ENCODE measurements at regions not wholly inside any gene's neighbourhood (a gene's known extent, or its start where the extent isn't known, plus 50 kb on each side); places are given as distances from the start of the nearest gene placed in this dataset.
A peak's percentile ranks its signal among the peaks of the same experiment; 100 is the strongest.
"Not testable (repeated sequence)": the region's sequence is repeated elsewhere in the genome, so short reads cannot be mapped to it uniquely, and the experiment has no call there.

GRCh38 chr5:32931438-32931837 is 220.3 kb downstream of the NPR3 start:
- not testable (repeated sequence) for DNase-seq (ENCODE audit: low spot score)

- DNase-seq (ENCODE audit: low spot score): no peak
Measured at GRCh38 chr5:32932241-32932935, 221.3 kb downstream of the NPR3 start.

- no peak for DNase-seq (ENCODE audit: low spot score)
Measured at GRCh38 chr5:32933692-32934091, 222.6 kb downstream of the NPR3 start.

GRCh38 chr5:32934529-32934928 is 223.4 kb downstream of the NPR3 start:
- no peak for DNase-seq (ENCODE audit: low spot score)

DNA sequence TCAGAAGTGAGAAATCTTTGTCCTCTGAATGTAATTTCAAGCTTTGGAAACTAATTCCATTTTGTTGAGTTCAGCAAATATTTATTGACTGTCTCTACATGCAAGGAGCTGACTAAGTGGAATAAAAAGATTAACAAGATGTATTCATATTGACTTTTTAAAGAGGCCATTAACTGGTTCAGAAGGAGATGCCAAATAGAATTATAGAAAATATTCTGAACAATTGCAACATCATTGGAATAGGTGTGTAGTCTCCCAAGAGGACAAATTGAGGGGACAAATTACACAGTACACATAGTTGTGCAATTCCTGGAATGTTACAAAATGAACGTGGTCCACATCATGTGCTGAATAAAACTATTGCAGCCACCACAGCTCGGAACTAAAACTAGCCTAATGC is 224.2 kb downstream of the NPR3 start:
- DNase-seq (ENCODE audit: low spot score): no peak

DNA sequence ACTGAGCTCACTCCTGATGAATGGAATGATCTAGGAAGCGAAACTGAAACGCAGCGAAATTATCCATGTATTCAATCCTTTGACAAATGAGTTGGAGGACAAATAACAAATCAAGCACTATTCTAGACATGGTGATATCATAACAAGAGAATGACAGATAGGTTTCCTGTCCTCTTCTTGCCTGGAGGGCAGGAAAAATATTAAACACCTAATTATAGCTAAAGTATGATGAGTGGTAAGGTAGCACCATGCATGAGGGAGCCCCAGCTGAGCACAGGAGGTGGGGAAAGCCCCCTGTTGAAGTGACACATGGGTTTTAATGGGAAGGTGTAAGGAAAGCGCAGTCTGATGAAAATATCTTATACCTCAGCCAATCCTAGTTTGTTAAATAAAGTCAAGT is 225.2 kb downstream of the NPR3 start:
- no peak for DNase-seq (ENCODE audit: low spot score)

- DNase-seq (ENCODE audit: low spot score): no peak
Measured at GRCh38 chr5:32942225-32942989, 231.3 kb downstream of the NPR3 start.

DNA sequence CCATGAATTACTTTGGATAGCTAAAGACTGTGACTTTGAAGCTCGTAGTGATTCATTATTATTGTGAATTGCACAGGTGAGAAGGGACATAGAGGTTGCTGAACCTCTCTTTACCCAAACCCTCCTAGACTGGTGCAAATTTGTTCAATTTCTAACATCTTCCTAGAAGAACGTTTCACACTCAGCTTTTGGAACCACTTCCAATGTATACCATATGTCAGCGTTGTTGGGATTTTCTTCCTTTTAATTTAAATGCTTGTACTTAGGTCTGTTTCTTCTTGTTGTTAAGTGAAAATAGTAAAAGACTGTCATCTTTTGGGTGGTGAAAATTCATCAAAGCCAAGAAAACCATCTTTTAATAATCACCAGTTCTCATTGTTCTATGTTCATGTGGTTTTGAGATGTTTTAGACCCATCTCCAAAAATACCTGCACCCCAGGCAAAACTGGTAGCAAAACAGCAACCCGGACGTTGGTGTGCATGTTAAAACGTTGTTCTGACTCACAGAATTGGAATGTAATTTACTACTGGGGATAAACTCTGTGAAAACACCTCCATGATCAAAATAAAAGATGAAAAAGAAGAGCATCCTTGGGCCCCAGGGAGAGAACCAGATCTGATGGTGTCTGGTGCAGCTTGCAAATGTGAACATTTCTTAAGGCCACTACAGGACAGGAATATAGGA is 238.3 kb downstream of the NPR3 start:
- DNase-seq (ENCODE audit: low spot score): no peak

- DNase-seq (ENCODE audit: low spot score): no peak
Measured at GRCh38 chr5:32951003-32951402, 239.9 kb downstream of the NPR3 start.

- no peak for DNase-seq (ENCODE audit: low spot score)
Measured at GRCh38 chr5:32951878-32952277, 240.8 kb downstream of the NPR3 start.

DNA sequence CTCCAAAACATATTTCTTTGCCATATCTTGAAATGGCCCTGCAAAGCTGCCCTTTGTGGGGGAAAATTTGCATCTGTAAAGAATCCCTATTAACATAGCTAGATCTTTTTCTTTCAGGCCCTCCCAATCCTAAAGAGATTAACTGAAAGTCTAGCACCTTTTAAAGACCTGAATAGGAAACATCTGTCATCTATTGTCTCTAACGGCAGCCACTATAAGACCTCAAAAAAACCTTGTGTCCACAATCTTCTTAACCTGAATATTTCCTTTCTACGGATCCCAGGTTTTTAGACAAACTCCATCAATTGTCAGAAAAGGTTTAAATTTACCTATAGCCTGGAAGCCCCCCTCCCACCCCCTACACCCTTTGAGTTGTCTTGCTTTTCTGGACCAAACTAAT is 241.3 kb downstream of the NPR3 start:
- not testable (repeated sequence) for DNase-seq (ENCODE audit: low spot score)

GRCh38 chr5:32953694-32954093 is 242.6 kb downstream of the NPR3 start:
- no peak for DNase-seq (ENCODE audit: low spot score)

DNA sequence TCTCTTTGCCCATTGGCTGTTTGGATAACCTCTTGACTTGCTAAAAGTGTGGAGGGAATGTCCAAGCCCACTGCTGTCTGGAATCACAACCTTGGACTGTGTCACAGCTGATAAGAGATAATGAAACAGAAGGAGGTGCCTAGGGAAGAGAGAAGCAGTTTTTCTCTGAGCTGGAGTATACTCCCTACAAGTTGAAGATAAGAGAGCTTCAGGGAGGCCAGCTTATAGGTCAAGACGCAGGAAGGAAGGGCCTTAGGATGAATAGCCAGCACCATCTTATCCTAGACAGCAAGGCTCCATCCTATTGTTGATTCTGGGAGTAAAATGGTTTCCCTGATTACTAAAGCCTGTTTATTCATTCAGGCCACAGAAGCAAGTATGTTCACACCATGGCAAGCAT is 244.7 kb downstream of the NPR3 start:
- DNase-seq (ENCODE audit: low spot score): no peak

DNA sequence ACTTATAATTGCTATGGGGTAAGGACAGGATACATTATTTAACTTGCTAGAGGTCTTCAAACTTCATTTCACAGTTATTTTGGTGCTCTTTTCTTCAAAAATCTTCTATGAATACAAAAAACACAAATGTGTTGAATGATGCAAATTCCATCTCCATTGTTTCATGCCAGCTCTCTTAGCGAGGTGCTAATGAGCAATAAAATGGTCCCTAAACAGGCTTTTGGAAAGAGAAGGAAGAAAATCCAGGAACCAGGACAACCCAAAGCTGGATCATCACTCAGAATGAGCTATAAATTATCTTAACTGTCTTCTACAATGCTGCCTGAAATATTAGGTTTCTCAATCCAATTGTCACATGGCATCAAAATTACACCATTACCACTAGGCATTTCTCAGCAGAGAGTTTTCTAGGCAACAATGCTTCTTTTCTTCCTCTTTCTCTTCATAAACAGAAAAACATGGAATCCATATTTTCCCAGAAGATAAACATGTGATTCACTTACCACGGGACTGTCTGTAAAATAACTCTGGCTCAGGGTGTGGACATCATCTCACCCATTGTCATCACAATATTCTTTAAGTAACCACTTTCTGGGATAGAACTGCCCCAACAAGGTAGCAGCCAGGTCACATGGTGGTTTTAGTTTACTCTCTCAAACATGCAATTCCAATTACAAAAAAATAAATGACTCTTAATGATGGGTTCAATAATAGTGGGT is 249.4 kb downstream of the NPR3 start:
- DNase-seq (ENCODE audit: low spot score): no peak

GRCh38 chr5:32961059-32961415 is 249.9 kb downstream of the NPR3 start:
- no peak for DNase-seq (ENCODE audit: low spot score)

DNA sequence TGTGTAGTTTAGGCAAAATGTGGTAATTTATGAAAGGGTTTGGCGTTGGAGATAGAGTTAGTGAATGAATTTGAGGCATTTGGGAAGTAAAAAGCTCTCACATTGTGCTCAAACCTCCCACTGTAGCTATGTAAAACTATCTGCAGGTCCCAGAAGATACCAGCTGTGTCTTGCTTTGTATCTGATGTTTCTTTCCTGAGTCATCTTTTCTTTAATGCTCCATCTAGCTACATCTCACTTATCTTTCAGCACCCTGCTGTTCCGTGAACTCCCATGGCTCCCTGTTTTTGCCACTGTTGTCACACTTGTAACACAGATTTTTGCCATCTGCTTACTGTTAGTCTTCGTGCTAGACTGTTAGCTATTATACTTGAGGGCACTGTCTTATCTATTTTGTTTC is 253.1 kb downstream of the NPR3 start:
- DNase-seq (ENCODE audit: low spot score): no peak

GRCh38 chr5:32973646-32974045 is 262.5 kb downstream of the NPR3 start:
- no peak for DNase-seq (ENCODE audit: low spot score)

DNA sequence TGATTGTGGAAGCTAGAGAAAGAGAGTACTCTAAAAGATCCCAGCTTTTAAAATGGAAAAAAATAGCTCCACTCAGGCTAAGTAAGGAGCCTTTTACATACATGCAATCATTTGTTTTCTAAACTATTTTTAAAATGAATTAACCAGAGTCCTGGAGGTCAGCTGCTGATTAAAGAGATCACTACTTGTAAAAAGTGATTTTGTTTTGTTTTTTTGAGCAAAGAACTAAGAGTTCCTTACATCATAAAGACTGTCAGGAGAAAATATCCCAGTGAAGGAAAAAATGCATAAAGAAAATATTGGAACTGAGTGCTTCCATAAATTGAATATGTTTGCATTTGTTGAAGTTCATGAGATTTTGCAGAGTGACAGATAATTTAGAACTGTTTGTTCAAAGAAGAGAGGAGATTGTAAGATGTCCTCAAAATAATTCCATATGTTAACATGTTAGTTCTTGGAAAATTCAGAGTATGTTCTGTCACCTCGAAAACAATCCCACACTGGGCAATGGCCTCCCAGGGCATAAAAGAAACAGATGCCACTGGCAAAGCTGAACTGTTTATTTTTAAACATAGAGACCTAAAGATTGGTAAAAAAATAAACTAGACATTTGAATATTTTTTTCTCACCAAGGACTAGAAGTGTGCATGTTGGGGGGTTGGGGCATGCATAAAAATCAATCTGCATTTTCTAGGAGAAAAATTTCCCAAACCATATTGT is 264.7 kb downstream of the NPR3 start:
- no peak for DNase-seq (ENCODE audit: low spot score)

DNA sequence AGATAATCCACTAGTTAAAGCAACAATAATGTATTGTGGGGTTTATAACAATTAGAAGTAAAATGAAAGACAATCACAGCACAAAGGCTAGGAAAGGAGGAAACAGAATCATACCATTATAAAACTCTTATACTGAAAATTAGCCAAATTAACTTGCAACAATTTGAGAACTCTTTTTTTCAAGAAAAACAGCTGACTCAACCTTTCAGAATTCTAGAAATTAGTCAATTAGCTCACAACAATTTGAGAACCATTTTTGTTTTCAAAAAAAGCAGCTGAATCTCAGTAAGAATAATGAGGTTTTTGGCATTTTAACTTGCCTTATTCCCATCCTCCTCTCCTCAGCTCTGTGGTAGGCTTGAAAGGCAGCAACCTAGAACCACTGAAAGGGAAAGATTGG is 269.9 kb downstream of the NPR3 start:
- no peak for DNase-seq (ENCODE audit: low spot score)

DNA sequence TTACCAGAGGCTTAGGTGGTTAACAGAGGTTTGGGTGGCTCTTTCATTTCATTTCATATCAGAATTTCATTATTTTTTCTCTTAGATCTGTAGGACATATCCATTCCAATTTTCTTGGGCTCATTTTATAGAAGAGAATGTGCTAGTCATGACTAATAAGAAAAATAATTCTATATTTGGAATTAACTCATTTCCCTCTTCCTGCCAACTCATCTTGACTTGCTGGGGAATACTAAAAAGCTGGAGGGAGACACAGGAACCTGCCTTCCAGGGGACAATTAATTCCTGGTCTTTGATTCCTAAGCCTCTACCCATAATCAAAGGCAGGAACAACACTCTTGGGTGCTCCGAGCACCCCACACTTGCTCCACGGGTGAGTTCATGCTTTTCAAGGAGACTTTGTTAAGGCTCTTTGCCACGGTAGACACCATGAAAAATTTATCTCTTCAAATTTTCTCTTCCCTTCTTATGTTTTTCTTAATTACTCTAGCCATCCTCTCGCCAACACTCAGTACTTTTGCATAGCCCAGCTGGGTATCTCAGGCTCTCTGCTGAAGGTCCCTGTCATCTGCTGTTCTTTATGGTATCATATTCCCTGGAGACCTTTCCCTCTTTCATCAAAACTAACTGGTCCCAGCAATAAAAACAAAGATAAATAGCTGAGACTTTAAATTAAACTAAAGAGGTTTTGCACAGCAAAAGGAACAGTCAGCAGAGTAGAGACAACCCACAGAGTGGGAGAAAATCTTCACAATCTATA is 273.9 kb downstream of the NPR3 start:
- DNase-seq (ENCODE audit: low spot score): peak; percentile 49

DNA sequence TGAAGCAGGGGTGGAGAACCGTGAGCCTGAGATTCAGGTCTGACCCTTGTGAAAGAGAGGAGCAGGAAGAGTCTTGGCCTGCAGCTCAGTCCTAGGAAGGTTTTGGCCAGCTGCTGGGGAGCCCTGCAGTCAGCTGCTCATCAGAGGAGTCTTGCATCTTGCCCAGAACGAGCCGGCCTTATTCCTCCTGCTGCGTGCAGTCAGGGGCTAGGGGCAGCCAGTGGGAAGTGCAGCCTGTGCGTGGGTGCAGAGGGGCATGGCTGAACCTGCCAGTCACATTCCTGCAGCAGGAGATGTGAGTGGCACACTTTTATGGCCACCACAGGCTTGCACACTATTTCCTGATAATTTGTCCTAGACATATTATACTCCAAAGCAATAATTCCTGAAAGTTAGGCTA is 278.7 kb downstream of the NPR3 start:
- no peak for DNase-seq (ENCODE audit: low spot score)
